Loucy (cell line): ENCODE measurements at regions not wholly inside any gene's neighbourhood (a gene's known extent, or its start where the extent isn't known, plus 50 kb on each side); places are given as distances from the start of the nearest gene placed in this dataset.
"Not testable (repeated sequence)": the region's sequence is repeated elsewhere in the genome, so short reads cannot be mapped to it uniquely, and the experiment has no call there.

ENCODE experiments used
- EZH2phosphoT487 ChIP-seq: fragments of 200-600 bp; IDR thresholded peaks from 2 replicates; pipeline ENCODE4 v1.6.1; 2018; ENCODE audit warnings: antibody characterized with exemption, mild to moderate bottlenecking, moderate library complexity, borderline replicate concordance
- TF ChIP-seq, protein P1 (sequence below): fragments of 200-600 bp; sonication (generic); conservative IDR thresholded peaks from 2 replicates; pipeline ENCODE4 v1.5.1; 2014; ENCODE audit warnings: mild to moderate bottlenecking, antibody characterized with exemption, low read length

DNA sequence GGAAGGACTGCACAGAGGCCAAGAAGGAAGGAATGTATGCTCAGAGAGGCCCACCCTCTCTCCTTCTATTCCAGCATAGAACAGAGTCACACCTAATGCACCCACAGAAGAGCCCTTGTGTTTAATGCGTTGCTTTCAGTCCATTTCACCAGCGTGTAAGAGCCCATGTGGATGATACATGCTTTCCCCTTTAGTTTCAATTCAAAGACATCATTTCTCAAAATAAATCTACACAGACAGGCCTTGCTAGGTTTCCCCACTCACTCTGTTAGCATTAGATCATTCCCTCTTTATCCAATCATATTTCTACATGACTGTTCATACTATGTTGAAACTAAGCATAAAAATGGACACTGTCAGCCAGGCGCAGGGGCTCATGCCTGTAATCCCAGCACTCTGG lies 331.5 kb downstream of the CEP170 start:
- not testable (repeated sequence) for TF ChIP-seq EZH2phosphoT487
- TF ChIP-seq, protein P1, sequence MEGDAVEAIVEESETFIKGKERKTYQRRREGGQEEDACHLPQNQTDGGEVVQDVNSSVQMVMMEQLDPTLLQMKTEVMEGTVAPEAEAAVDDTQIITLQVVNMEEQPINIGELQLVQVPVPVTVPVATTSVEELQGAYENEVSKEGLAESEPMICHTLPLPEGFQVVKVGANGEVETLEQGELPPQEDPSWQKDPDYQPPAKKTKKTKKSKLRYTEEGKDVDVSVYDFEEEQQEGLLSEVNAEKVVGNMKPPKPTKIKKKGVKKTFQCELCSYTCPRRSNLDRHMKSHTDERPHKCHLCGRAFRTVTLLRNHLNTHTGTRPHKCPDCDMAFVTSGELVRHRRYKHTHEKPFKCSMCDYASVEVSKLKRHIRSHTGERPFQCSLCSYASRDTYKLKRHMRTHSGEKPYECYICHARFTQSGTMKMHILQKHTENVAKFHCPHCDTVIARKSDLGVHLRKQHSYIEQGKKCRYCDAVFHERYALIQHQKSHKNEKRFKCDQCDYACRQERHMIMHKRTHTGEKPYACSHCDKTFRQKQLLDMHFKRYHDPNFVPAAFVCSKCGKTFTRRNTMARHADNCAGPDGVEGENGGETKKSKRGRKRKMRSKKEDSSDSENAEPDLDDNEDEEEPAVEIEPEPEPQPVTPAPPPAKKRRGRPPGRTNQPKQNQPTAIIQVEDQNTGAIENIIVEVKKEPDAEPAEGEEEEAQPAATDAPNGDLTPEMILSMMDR, result not testable (repeated sequence)
